GM23338 (cell line): ENCODE measurements at regions not wholly inside any gene's neighbourhood (a gene's known extent, or its start where the extent isn't known, plus 50 kb on each side); places are given as distances from the start of the nearest gene placed in this dataset.

Experiments
- ATAC-seq: fragments of 200-7000 bp; cut with Tn5 transposase; 3 replicates; pipeline ENCODE4 v1.9.1; 2020
- DNase-seq: peaks from one replicate; pipeline ENCODE4 v3.0.0-alpha.2; 2015; ENCODE audit warnings: low spot score
- H2AFZ ChIP-seq: fragments of 200-600 bp; sonication (generic); 2 replicates; pipeline ENCODE4 v1.8.0; 2016; ENCODE audit warnings: antibody characterized with exemption, mild to moderate bottlenecking, moderate library complexity
- H3F3A ChIP-seq: fragments of 200-600 bp; sonication (generic); replicated peaks from 2 replicates; pipeline ENCODE4 v1.8.0; 2017; ENCODE audit warnings: antibody characterized with exemption, mixed run types, low read depth
- H3K27ac ChIP-seq: fragments of 200-600 bp; sonication (generic); 2 replicates; pipeline ENCODE4 v1.6.1; 2016; ENCODE audit warnings: low read depth
- H3K27me3 ChIP-seq: fragments of 200-600 bp; sonication (generic); 2 replicates; pipeline ENCODE4 v1.8.0; 2016; ENCODE audit warnings: mild to moderate bottlenecking, mixed run types, moderate library complexity; ENCODE audit not compliant: insufficient read depth
- H3K36me3 ChIP-seq: fragments of 200-600 bp; sonication (generic); 2 replicates; pipeline ENCODE4 v1.8.0; 2016; ENCODE audit warnings: mild to moderate bottlenecking; ENCODE audit not compliant: insufficient read depth
- H3K4me1 ChIP-seq: fragments of 200-600 bp; sonication (generic); 2 replicates; pipeline ENCODE4 v1.8.0; 2016; ENCODE audit warnings: mild to moderate bottlenecking, moderate library complexity; ENCODE audit not compliant: insufficient read depth
- H3K4me2 ChIP-seq: fragments of 200-600 bp; sonication (generic); 2 replicates; pipeline ENCODE4 v1.7.1; 2017; ENCODE audit warnings: mixed run types
- H3K4me3 ChIP-seq: fragments of 200-600 bp; sonication (generic); 2 replicates; pipeline ENCODE4 v1.6.1; 2016; ENCODE audit warnings: mixed run types
- H3K79me2 ChIP-seq: fragments of 200-600 bp; sonication (generic); replicated peaks from 2 replicates; pipeline ENCODE4 v1.8.0; 2017; ENCODE audit warnings: mild to moderate bottlenecking; ENCODE audit not compliant: insufficient read depth
- H3K9me2 ChIP-seq: fragments of 200-600 bp; sonication (generic); 2 replicates; pipeline ENCODE4 v1.8.0; 2017; ENCODE audit not compliant: insufficient read depth
- H4K20me1 ChIP-seq: fragments of 200-600 bp; sonication (generic); replicated peaks from 2 replicates; pipeline ENCODE4 v1.8.0; 2017; ENCODE audit warnings: mild to moderate bottlenecking; ENCODE audit not compliant: insufficient read depth
- H3K27ac Mint-ChIP-seq: 2 replicates; pipeline ENCODE4 v1.8.0; 2020; ENCODE audit warnings: inconsistent platforms, mild to moderate bottlenecking, moderate library complexity, mixed read lengths
- H3K27me3 Mint-ChIP-seq: 3 replicates; pipeline ENCODE4 v1.8.0; 2022; ENCODE audit warnings: low read depth, mild to moderate bottlenecking, moderate library complexity, mixed read lengths, inconsistent platforms; ENCODE audit not compliant: insufficient read depth, poor library complexity
- H3K36me3 Mint-ChIP-seq: 3 replicates; pipeline ENCODE4 v1.8.0; 2021; ENCODE audit warnings: low read depth, mild to moderate bottlenecking, inconsistent platforms, moderate library complexity, mixed read lengths
- H3K4me1 Mint-ChIP-seq: 3 replicates; pipeline ENCODE4 v1.8.0; 2020; ENCODE audit warnings: mild to moderate bottlenecking, inconsistent platforms, mixed read lengths
- H3K4me3 Mint-ChIP-seq: 3 replicates; pipeline ENCODE4 v1.8.0; 2021; ENCODE audit warnings: moderate library complexity, mild to moderate bottlenecking, inconsistent platforms, mixed read lengths
- H3K9me3 Mint-ChIP-seq: 3 replicates; pipeline ENCODE4 v1.8.0; 2020; ENCODE audit warnings: moderate library complexity, mild to moderate bottlenecking, inconsistent platforms, mixed read lengths
- CREB1 ChIP-seq: fragments of 250-450 bp; sonication (Bioruptor Pico); IDR thresholded peaks from 2 replicates; pipeline ENCODE4 v1.5.0; 2020; ENCODE audit warnings: low read depth, mild to moderate bottlenecking, moderate library complexity
- NANOG ChIP-seq: IDR thresholded peaks from 2 replicates; pipeline ENCODE4 v1.6.1; 2016; ENCODE audit warnings: antibody characterized with exemption, borderline replicate concordance
- POLR2AphosphoS5 ChIP-seq: IDR thresholded peaks from 2 replicates; pipeline ENCODE4 v1.6.1; 2016; ENCODE audit warnings: antibody characterized with exemption, low read depth
- ZNF114 ChIP-seq: fragments of 250-450 bp; sonication (Bioruptor Pico); IDR thresholded peaks from 2 replicates; pipeline ENCODE4 v1.5.0; 2020; ENCODE audit warnings: mild to moderate bottlenecking, moderate library complexity
- ZNF331 ChIP-seq: fragments of 250-450 bp; sonication (Bioruptor Pico); IDR thresholded peaks from 2 replicates; pipeline ENCODE4 v1.5.0; 2020; ENCODE audit warnings: low read depth, mild to moderate bottlenecking, moderate library complexity
- TF ChIP-seq, protein P1 (sequence below): IDR thresholded peaks from one replicate; pipeline ENCODE4 v1.6.1; 2018; ENCODE audit warnings: antibody characterized with exemption; ENCODE audit not compliant: unreplicated experiment
- TF ChIP-seq, protein P2 (sequence below), 2 experiments: fragments of 200-600 bp in 1 of 2; sonication (generic) in 1 of 2; conservative IDR thresholded peaks; 2 replicates each; pipeline versions ENCODE4 v1.5.1 to v1.6.1; 2016 to 2017; ENCODE audit warnings: antibody characterized with exemption in 2 of 2, low read depth in 2 of 2, mild to moderate bottlenecking in 2 of 2, moderate library complexity in 1 of 2
- TF ChIP-seq, protein P3 (sequence below): IDR thresholded peaks from 2 replicates; pipeline ENCODE4 v1.6.1; 2016; ENCODE audit warnings: antibody characterized with exemption

DNA sequence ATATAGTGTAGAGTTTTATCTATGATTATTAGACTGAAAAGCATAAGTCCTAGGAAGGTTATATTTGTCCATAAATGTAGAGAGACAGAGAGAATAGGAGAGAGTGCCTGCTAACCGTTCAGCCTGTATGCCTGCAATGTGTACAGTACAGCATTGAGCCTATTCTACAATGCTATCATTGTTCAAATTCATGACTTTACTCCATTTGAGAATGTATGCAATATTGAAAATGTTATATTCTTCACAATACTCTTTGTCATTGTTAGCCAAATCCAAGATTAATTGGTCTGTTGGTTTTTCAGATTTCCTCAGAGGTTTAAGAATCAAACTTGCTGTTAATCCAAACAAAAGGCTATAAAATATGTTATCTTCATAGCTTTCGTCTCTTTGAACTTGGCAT, 585.2 kb upstream of the B3GALT2 start:
- 0 out of 2 replicates have a peak, but pooled peaks cover 3% of the 10 kb centered on the region for H3K36me3 ChIP-seq
- H4K20me1 ChIP-seq: no peaks in the 10 kb centered on the region
- no peaks in the 10 kb centered on the region for H3K9me2 ChIP-seq
- TF ChIP-seq ZNF331 (no peak), POLR2AphosphoS5 (no peak), ZNF114 (CRISPR knock-in tag) (no peak), NANOG (no peak), CREB1 (CRISPR knock-in tag) (no peak)
- TF ChIP-seq, protein P1, sequence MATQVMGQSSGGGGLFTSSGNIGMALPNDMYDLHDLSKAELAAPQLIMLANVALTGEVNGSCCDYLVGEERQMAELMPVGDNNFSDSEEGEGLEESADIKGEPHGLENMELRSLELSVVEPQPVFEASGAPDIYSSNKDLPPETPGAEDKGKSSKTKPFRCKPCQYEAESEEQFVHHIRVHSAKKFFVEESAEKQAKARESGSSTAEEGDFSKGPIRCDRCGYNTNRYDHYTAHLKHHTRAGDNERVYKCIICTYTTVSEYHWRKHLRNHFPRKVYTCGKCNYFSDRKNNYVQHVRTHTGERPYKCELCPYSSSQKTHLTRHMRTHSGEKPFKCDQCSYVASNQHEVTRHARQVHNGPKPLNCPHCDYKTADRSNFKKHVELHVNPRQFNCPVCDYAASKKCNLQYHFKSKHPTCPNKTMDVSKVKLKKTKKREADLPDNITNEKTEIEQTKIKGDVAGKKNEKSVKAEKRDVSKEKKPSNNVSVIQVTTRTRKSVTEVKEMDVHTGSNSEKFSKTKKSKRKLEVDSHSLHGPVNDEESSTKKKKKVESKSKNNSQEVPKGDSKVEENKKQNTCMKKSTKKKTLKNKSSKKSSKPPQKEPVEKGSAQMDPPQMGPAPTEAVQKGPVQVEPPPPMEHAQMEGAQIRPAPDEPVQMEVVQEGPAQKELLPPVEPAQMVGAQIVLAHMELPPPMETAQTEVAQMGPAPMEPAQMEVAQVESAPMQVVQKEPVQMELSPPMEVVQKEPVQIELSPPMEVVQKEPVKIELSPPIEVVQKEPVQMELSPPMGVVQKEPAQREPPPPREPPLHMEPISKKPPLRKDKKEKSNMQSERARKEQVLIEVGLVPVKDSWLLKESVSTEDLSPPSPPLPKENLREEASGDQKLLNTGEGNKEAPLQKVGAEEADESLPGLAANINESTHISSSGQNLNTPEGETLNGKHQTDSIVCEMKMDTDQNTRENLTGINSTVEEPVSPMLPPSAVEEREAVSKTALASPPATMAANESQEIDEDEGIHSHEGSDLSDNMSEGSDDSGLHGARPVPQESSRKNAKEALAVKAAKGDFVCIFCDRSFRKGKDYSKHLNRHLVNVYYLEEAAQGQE: no peak
- TF ChIP-seq, protein P2, sequence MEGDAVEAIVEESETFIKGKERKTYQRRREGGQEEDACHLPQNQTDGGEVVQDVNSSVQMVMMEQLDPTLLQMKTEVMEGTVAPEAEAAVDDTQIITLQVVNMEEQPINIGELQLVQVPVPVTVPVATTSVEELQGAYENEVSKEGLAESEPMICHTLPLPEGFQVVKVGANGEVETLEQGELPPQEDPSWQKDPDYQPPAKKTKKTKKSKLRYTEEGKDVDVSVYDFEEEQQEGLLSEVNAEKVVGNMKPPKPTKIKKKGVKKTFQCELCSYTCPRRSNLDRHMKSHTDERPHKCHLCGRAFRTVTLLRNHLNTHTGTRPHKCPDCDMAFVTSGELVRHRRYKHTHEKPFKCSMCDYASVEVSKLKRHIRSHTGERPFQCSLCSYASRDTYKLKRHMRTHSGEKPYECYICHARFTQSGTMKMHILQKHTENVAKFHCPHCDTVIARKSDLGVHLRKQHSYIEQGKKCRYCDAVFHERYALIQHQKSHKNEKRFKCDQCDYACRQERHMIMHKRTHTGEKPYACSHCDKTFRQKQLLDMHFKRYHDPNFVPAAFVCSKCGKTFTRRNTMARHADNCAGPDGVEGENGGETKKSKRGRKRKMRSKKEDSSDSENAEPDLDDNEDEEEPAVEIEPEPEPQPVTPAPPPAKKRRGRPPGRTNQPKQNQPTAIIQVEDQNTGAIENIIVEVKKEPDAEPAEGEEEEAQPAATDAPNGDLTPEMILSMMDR (conservative IDR thresholded peaks at IDR 0.05; ENCODE audit: low read depth in 2 of 2): no peak
- TF ChIP-seq, protein P3, sequence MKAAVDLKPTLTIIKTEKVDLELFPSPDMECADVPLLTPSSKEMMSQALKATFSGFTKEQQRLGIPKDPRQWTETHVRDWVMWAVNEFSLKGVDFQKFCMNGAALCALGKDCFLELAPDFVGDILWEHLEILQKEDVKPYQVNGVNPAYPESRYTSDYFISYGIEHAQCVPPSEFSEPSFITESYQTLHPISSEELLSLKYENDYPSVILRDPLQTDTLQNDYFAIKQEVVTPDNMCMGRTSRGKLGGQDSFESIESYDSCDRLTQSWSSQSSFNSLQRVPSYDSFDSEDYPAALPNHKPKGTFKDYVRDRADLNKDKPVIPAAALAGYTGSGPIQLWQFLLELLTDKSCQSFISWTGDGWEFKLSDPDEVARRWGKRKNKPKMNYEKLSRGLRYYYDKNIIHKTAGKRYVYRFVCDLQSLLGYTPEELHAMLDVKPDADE: no peak
- no peaks in the 10 kb centered on the region for H3K79me2 ChIP-seq
- H3K4me1 ChIP-seq: no peaks in the 10 kb centered on the region
- no peak overlapping the region for H2AFZ ChIP-seq
- no peak overlapping the region for H3K4me3 Mint-ChIP-seq
- H3K27ac ChIP-seq: no peak overlapping the region
- ATAC-seq: no peak
- no peaks in the 10 kb centered on the region for H3K27me3 Mint-ChIP-seq
- peaks cover 20% of the 10 kb centered on the region for H3K36me3 Mint-ChIP-seq
- no peak for DNase-seq
- no peaks in the 10 kb centered on the region for H3F3A ChIP-seq
- no peak overlapping the region for H3K4me2 ChIP-seq
- H3K9me3 Mint-ChIP-seq: peaks cover 25% of the 10 kb centered on the region
- no peaks in the 10 kb centered on the region for H3K27me3 ChIP-seq
- H3K27ac Mint-ChIP-seq: no peak overlapping the region
- no peak overlapping the region for H3K4me3 ChIP-seq
- H3K4me1 Mint-ChIP-seq: no peaks in the 10 kb centered on the region

DNA sequence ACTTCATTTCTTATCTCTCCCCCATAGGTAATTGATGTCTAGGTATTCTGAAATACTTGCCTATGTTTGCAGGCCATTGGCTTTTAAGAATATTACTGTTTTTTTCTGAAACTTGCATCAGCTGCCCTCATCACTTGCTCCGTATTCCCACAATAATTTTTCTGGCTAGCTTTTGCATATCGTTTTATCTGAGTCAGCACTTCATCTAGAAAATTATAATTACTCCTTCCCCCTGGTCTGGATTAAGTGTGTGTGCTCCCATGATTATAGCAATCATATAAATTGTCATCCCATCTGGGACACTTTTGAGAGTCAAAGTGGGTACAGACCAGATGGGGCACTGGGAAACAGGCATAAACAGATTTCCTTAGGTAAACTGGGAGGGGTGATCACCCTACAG, 583.2 kb upstream of the B3GALT2 start:
- Histone ChIP-seq H3K4me1 (no peaks in the 10 kb centered on the region), H3K79me2 (no peaks in the 10 kb centered on the region), H3K27me3 (no peaks in the 10 kb centered on the region), H3F3A (no peaks in the 10 kb centered on the region), H3K9me2 (no peaks in the 10 kb centered on the region), H3K36me3 (no peaks in the 10 kb centered on the region), H4K20me1 (no peaks in the 10 kb centered on the region), H3K4me3 (no peak overlapping the region), H3K4me2 (no peak overlapping the region), H2AFZ (no peak overlapping the region), H3K27ac (no peak overlapping the region)
- Mint-ChIP-seq H3K4me1 (no peaks in the 10 kb centered on the region), H3K27ac (no peak overlapping the region), H3K4me3 (no peak overlapping the region), H3K36me3 (peaks cover 3% of the 10 kb centered on the region; the same call in 2 of the 3 replicates), H3K9me3 (peaks cover 6% of the 10 kb centered on the region; the same call in 2 of the 3 replicates), H3K27me3 (no peaks in the 10 kb centered on the region)
- DNase-seq (no peak), ATAC-seq (no peak)
- no peak for TF ChIP-seq ZNF331
- no peak for TF ChIP-seq POLR2AphosphoS5
- TF ChIP-seq, protein P2 (conservative IDR thresholded peaks at IDR 0.05; ENCODE audit: low read depth in 2 of 2): no peak
